Gastroesophageal sphincter (tissue), 3 donors: ENCODE measurements at regions not wholly inside any gene's neighbourhood (a gene's known extent, or its start where the extent isn't known, plus 50 kb on each side); places are given as distances from the start of the nearest gene placed in this dataset.

Experiments
- CTCF ChIP-seq, 4 experiments: fragments of 200-600 bp in 2 of 4; fragments of 450-650 bp in 2 of 4; sonication (generic) in 1 of 4; IDR thresholded peaks; one replicate each; pipeline ENCODE4 v1.5.1; 2017 to 2019; ENCODE audit warnings: antibody characterized with exemption in 4 of 4, mild to moderate bottlenecking in 2 of 4, moderate library complexity in 2 of 4
- POLR2A ChIP-seq, 2 donors: fragments of 450-650 bp; IDR thresholded peaks; one replicate each; pipeline ENCODE4 v1.6.1; 2017; ENCODE audit warnings: antibody characterized with exemption in 2 of 2, mild to moderate bottlenecking in 2 of 2, moderate library complexity in 1 of 2
- POLR2AphosphoS5 ChIP-seq: sonication (generic); formaldehyde crosslinking; IDR thresholded peaks from one replicate; pipeline ENCODE4 v1.6.1; 2017; ENCODE audit warnings: antibody characterized with exemption

- TF ChIP-seq CTCF (IDR thresholded peaks at IDR 0.05), result no peak
- TF ChIP-seq POLR2A (IDR thresholded peaks at IDR 0.05), result no peak
- TF ChIP-seq POLR2AphosphoS5, result no peak
Measured at GRCh38 chr13:50195045-50195444, 179.8 kb downstream of the KCNRG start.
